ENCODE measurements at regions not wholly inside any gene's neighbourhood (a gene's known extent, or its start where the extent isn't known, plus 50 kb on each side); places are given as distances from the start of the nearest gene placed in this dataset.
"Not testable (repeated sequence)": the region's sequence is repeated elsewhere in the genome, so short reads cannot be mapped to it uniquely, and the experiment has no call there.

GRCh38 chr18:43780782-43781340, 503.6 kb upstream of the SYT4 start:
- H3K27ac ChIP-seq, result no peak overlapping the region
- no peak for ATAC-seq

GRCh38 chr18:43785158-43785557, 507.9 kb upstream of the SYT4 start:
- no peak for TF ChIP-seq CTCF (IDR thresholded peaks at IDR 0.05)
- Histone ChIP-seq H3K36me3 (no peaks in the 10 kb centered on the region), H3K27ac (no peak overlapping the region), H3K4me1 (no peaks in the 10 kb centered on the region), H3K4me3 (no peak overlapping the region), H3K9me3 (no peaks in the 10 kb centered on the region), H3K27me3 (no peaks in the 10 kb centered on the region)
- intact Hi-C loops (cut with DNase I), result no loop called here
- DNase-seq (no peak), ATAC-seq (no peak)

More at GRCh38 chr18:43780782-43781340, 503.6 kb upstream of the SYT4 start:
- no peak for DNase-seq
- H3K4me1 ChIP-seq, result peaks cover 6% of the 10 kb centered on the region
- intact Hi-C loops (cut with DNase I), result no loop called here
- H3K36me3 ChIP-seq, result no peaks in the 10 kb centered on the region
- no peak for TF ChIP-seq CTCF (IDR thresholded peaks at IDR 0.05)
- no peaks in the 10 kb centered on the region for H3K9me3 ChIP-seq
- H3K27me3 ChIP-seq, result no peaks in the 10 kb centered on the region
- H3K4me3 ChIP-seq, result no peak overlapping the region

GRCh38 chr18:43786893-43787292, 509.6 kb upstream of the SYT4 start:
- no peak overlapping the region for H3K4me3 ChIP-seq
- no peak for TF ChIP-seq CTCF (IDR thresholded peaks at IDR 0.05)
- intact Hi-C loops (cut with DNase I), result no loop called here
- H3K4me1 ChIP-seq, result no peaks in the 10 kb centered on the region
- no peaks in the 10 kb centered on the region for H3K9me3 ChIP-seq
- H3K27me3 ChIP-seq, result no peaks in the 10 kb centered on the region
- H3K36me3 ChIP-seq, result no peaks in the 10 kb centered on the region
- DNase-seq (no peak), ATAC-seq (no peak)
- no peak overlapping the region for H3K27ac ChIP-seq

GRCh38 chr18:43787721-43788120, 510.4 kb upstream of the SYT4 start:
- H3K9me3 ChIP-seq; H3K27ac ChIP-seq; intact Hi-C loops (cut with DNase I); H3K27me3 ChIP-seq; H3K4me1 ChIP-seq; DNase-seq; H3K4me3 ChIP-seq; H3K36me3 ChIP-seq; ATAC-seq: not testable (repeated sequence)

GRCh38 chr18:43789234-43790000, 512.1 kb upstream of the SYT4 start:
- Histone ChIP-seq H3K27me3 (no peaks in the 10 kb centered on the region), H3K4me3 (no peak overlapping the region), H3K27ac (no peak overlapping the region), H3K4me1 (no peaks in the 10 kb centered on the region), H3K9me3 (no peaks in the 10 kb centered on the region), H3K36me3 (no peaks in the 10 kb centered on the region)
- no peak for TF ChIP-seq CTCF (IDR thresholded peaks at IDR 0.05)
- DNase-seq, result no peak
- intact Hi-C loops (cut with DNase I), result no loop called here
- ATAC-seq, result no peak

- DNase-seq, result no peak
- no peak for ATAC-seq
- H3K9me3 ChIP-seq, result no peaks in the 10 kb centered on the region
- no peaks in the 10 kb centered on the region for H3K27me3 ChIP-seq
- H3K4me3 ChIP-seq, result no peak overlapping the region
- no peak overlapping the region for H3K27ac ChIP-seq
- H3K36me3 ChIP-seq, result no peaks in the 10 kb centered on the region
- no peaks in the 10 kb centered on the region for H3K4me1 ChIP-seq
- TF ChIP-seq CTCF (IDR thresholded peaks at IDR 0.05), result no peak
- intact Hi-C loops (cut with DNase I), result no loop called here
These were observed 516.6 kb upstream of the SYT4 start for GRCh38 chr18:43793910-43794309.

Data from upper lobe of right lung (tissue), 1 donor.